WTC11 (cell line): ENCODE measurements at regions not wholly inside any gene's neighbourhood (a gene's known extent, or its start where the extent isn't known, plus 50 kb on each side); places are given as distances from the start of the nearest gene placed in this dataset.

Experiments used
- ATF2 ChIP-seq: sonication (generic); formaldehyde crosslinking; IDR thresholded peaks from 2 replicates; pipeline ENCODE4 v1.8.1; 2022; ENCODE audit warnings: low read depth, missing genetic modification reagents, borderline replicate concordance
- ATF3 ChIP-seq: sonication (generic); formaldehyde crosslinking; conservative IDR thresholded peaks from 2 replicates; pipeline ENCODE4 v1.8.1; 2022; ENCODE audit warnings: mild to moderate bottlenecking, missing genetic modification reagents
- CREB1 ChIP-seq: sonication (generic); formaldehyde crosslinking; IDR thresholded peaks from 2 replicates; pipeline ENCODE4 v1.8.0; 2023; ENCODE audit warnings: mild to moderate bottlenecking, missing genetic modification reagents
- E2F1 ChIP-seq: sonication (generic); formaldehyde crosslinking; IDR thresholded peaks from 2 replicates; pipeline ENCODE4 v1.8.0; 2022; ENCODE audit warnings: mild to moderate bottlenecking, missing genetic modification reagents
- EMX1 ChIP-seq: fragments of 250-450 bp; sonication (Bioruptor Pico); IDR thresholded peaks from 2 replicates; pipeline ENCODE4 v1.8.0; 2021; ENCODE audit warnings: mild to moderate bottlenecking
- ESRRA ChIP-seq: sonication (generic); formaldehyde crosslinking; IDR thresholded peaks from 2 replicates; pipeline ENCODE4 v1.8.1; 2022; ENCODE audit warnings: mild to moderate bottlenecking, missing genetic modification reagents, borderline replicate concordance
- HMGA2 ChIP-seq: fragments of 250-450 bp; sonication (Bioruptor Pico); IDR thresholded peaks from 2 replicates; pipeline ENCODE4 v1.4.0; 2021; ENCODE audit warnings: mild to moderate bottlenecking, moderate library complexity
- MAX ChIP-seq: sonication (generic); formaldehyde crosslinking; IDR thresholded peaks from 2 replicates; pipeline ENCODE4 v1.8.0; 2022; ENCODE audit warnings: mild to moderate bottlenecking, missing genetic modification reagents
- NFYB ChIP-seq: sonication (generic); formaldehyde crosslinking; conservative IDR thresholded peaks from 2 replicates; pipeline ENCODE4 v1.8.0; 2022; ENCODE audit warnings: low read depth, missing genetic modification reagents
- NR3C1 ChIP-seq: sonication (generic); formaldehyde crosslinking; conservative IDR thresholded peaks from 2 replicates; pipeline ENCODE4 v1.8.1; 2023; ENCODE audit warnings: low read depth, mild to moderate bottlenecking, missing genetic modification reagents
- ZNF423 ChIP-seq: fragments of 250-450 bp; sonication (Bioruptor Pico); IDR thresholded peaks from 2 replicates; pipeline ENCODE4 v2.1.2; 2022; ENCODE audit warnings: mild to moderate bottlenecking, moderate library complexity
- ZNF671 ChIP-seq: fragments of 250-450 bp; sonication (Bioruptor Pico); IDR thresholded peaks from 2 replicates; pipeline ENCODE4 v1.8.0; 2021; ENCODE audit warnings: mild to moderate bottlenecking
- TF ChIP-seq, protein P1 (sequence below): fragments of 200-600 bp; IDR thresholded peaks from 2 replicates; pipeline ENCODE4 v1.8.0; 2022; ENCODE audit warnings: antibody characterized with exemption

DNA sequence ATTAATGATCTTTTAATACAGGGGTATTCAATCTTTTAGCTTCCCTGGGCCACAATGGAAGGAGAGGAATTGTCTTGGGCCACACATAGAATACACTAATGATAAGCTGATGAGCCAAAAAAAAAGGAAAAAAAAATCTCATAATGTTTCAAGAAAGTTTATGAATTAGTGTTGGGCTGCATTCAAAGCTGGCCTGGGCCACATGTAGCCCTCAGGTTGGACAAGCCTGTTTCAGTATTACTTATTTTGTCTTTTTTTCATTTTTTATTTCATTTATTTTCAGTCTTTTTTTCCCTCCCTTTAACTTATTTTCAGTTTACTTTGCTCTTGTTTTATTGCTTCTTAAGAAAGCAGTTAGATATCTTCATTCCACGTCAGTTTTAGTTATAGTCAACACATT is 2171.8 kb upstream of the DEFB115 start:
- TF ChIP-seq, protein P1, sequence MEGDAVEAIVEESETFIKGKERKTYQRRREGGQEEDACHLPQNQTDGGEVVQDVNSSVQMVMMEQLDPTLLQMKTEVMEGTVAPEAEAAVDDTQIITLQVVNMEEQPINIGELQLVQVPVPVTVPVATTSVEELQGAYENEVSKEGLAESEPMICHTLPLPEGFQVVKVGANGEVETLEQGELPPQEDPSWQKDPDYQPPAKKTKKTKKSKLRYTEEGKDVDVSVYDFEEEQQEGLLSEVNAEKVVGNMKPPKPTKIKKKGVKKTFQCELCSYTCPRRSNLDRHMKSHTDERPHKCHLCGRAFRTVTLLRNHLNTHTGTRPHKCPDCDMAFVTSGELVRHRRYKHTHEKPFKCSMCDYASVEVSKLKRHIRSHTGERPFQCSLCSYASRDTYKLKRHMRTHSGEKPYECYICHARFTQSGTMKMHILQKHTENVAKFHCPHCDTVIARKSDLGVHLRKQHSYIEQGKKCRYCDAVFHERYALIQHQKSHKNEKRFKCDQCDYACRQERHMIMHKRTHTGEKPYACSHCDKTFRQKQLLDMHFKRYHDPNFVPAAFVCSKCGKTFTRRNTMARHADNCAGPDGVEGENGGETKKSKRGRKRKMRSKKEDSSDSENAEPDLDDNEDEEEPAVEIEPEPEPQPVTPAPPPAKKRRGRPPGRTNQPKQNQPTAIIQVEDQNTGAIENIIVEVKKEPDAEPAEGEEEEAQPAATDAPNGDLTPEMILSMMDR: no peak
- TF ChIP-seq E2F1 (CRISPR knock-in tag) (no peak), NR3C1 (CRISPR knock-in tag) (no peak), CREB1 (CRISPR knock-in tag) (no peak), ATF2 (CRISPR knock-in tag) (no peak), ZNF671 (CRISPR knock-in tag) (no peak), ZNF423 (CRISPR knock-in tag) (no peak), EMX1 (no peak), ATF3 (CRISPR knock-in tag) (no peak), NFYB (CRISPR knock-in tag) (no peak), MAX (CRISPR knock-in tag) (no peak), HMGA2 (no peak), ESRRA (no peak)
